ENCODE measurements at regions not wholly inside any gene's neighbourhood (a gene's known extent, or its start where the extent isn't known, plus 50 kb on each side); places are given as distances from the start of the nearest gene placed in this dataset.

GRCh38 chr22:49545606-49546005 is 282.1 kb downstream of the BRD1 start:
- Histone ChIP-seq H3K4me1 (ENCODE audit: control insufficient read depth, insufficient read depth, low read length) (no peaks in the 10 kb centered on the region), H3K14ac (replicated peaks; ENCODE audit: low read depth, low read length) (no peak overlapping the region), H3K9me3 (ENCODE audit: control insufficient read depth, insufficient read depth, low read length) (peaks cover 69% of the 10 kb centered on the region), H3K23ac (ENCODE audit: low read depth, low read length) (no peak overlapping the region), H2AK9ac (replicated peaks; ENCODE audit: low read depth, low read length, poor library complexity) (no peak overlapping the region), H2AK5ac (ENCODE audit: low read depth, low read length) (no peak overlapping the region), H3K4ac (ENCODE audit: low read depth, low read length) (no peak overlapping the region), H2AFZ (replicated peaks; ENCODE audit: low read length, poor library complexity) (no peak overlapping the region), H3K79me1 (ENCODE audit: low read depth in 1 of 2, low read length in 2 of 2) (no peaks in the 10 kb centered on the region), H4K20me1 (ENCODE audit: insufficient read depth, low read length) (no peaks in the 10 kb centered on the region), H4K5ac (ENCODE audit: low read depth, low read length) (no peak overlapping the region), H3K18ac (ENCODE audit: low read depth, low read length) (no peak overlapping the region), H2BK15ac (ENCODE audit: low read depth, low read length) (no peak overlapping the region), H3K9ac (ENCODE audit: low read depth, low read length) (no peak overlapping the region), H3K27ac (ENCODE audit: insufficient read depth, low read length) (no peak overlapping the region), H2BK5ac (ENCODE audit: low read depth, low read length, poor library complexity, severe bottlenecking) (no peak overlapping the region), H3K4me2 (ENCODE audit: low read depth, low read length) (no peak overlapping the region), H3K36me3 (ENCODE audit: control insufficient read depth, insufficient read depth, low read length) (no peaks in the 10 kb centered on the region), H4K91ac (ENCODE audit: insufficient read depth, low read depth, low read length) (no peak overlapping the region), H2BK20ac (ENCODE audit: low read depth, low read length) (no peak overlapping the region), H4K8ac (ENCODE audit: low read depth in 2 of 2, low read length in 2 of 2) (no peak overlapping the region), H3K56ac (ENCODE audit: extremely low read depth, insufficient read depth, low read length) (no peak overlapping the region), H3K4me3 (ENCODE audit: insufficient read depth, low read depth, low read length) (no peak overlapping the region), H3K9me1 (ENCODE audit: insufficient read depth, low read length) (no peaks in the 10 kb centered on the region), H2BK120ac (ENCODE audit: low read depth, low read length) (no peak overlapping the region), H3K27me3 (ENCODE audit: control insufficient read depth, insufficient read depth, low read length) (no peaks in the 10 kb centered on the region)
- no peak for TF ChIP-seq MAZ (IDR thresholded peaks at IDR 0.05; ENCODE audit: borderline replicate concordance, low read depth, low read length)
- no peak for TF ChIP-seq USF2 (IDR thresholded peaks at IDR 0.05; ENCODE audit: low read depth, low read length)
- no peak for TF ChIP-seq ELK1 (IDR thresholded peaks at IDR 0.05; ENCODE audit: borderline replicate concordance, low read depth, low read length)
- ChIA-PET CTCF (no interaction called here), POLR2A (ENCODE audit: unreplicated experiment) (no interaction called here)
- BruUV-seq (replicated peaks): no TSS peak
- DNase-seq (no peak), ATAC-seq (ENCODE audit: low read depth) (no peak)
- WGBS, 2 experiments (ENCODE audit: extremely low coverage in 2 of 2, insufficient read length in 1 of 2): 0% methylated on average over 2 of the region's 8 CpGs; no CpG with 5 or more reads in 1 of the 2 experiments
- intact Hi-C loops (cut with micrococcal nuclease): no loop called here
- in situ Hi-C loops (cut with MboI; ENCODE audit: low sequenced_read_pairs): no loop called here
- dilution Hi-C loops (cut with HindIII; ENCODE audit: low sequenced_read_pairs, unreplicated experiment): no loop called here

Data from IMR-90 (cell line).